Neural cell (in vitro differentiated cells): ENCODE measurements at regions not wholly inside any gene's neighbourhood (a gene's known extent, or its start where the extent isn't known, plus 50 kb on each side); places are given as distances from the start of the nearest gene placed in this dataset.

ENCODE experiments used
- H2AFZ ChIP-seq: fragments of 200-600, 300-800 bp; sonication (generic), shearing (Covaris generic); 2 replicates; pipeline ENCODE4 v1.6.0; 2014; ENCODE audit warnings: low read depth, mild to moderate bottlenecking, antibody characterized with exemption, low read length, moderate library complexity
- H3F3A ChIP-seq: fragments of 200-600 bp; shearing (Covaris generic); 2 replicates; pipeline ENCODE4 v1.6.1; 2016; ENCODE audit warnings: mild to moderate bottlenecking, moderate library complexity, mixed read lengths, antibody characterized with exemption, low read length; ENCODE audit not compliant: insufficient read depth, poor library complexity, severe bottlenecking
- H3K27ac ChIP-seq: fragments of 200-600, 300-800 bp; sonication (generic), shearing (Covaris generic); 2 replicates; pipeline ENCODE4 v1.5.1; 2014; ENCODE audit warnings: mild to moderate bottlenecking, low read length, moderate library complexity
- H3K27me3 ChIP-seq: fragments of 300-800, 200-600 bp; sonication (generic), shearing (Covaris generic); 2 replicates; pipeline ENCODE4 v1.6.0; 2014; ENCODE audit warnings: mild to moderate bottlenecking, low read depth, low read length, moderate library complexity; ENCODE audit not compliant: insufficient read depth
- H3K36me3 ChIP-seq: fragments of 300-800, 200-600 bp; sonication (generic), shearing (Covaris generic); 2 replicates; pipeline ENCODE4 v1.5.1; 2014; ENCODE audit warnings: mild to moderate bottlenecking, antibody characterized with exemption, low read length, moderate library complexity; ENCODE audit not compliant: insufficient read depth
- H3K4me2 ChIP-seq: fragments of 300-800, 200-600 bp; sonication (generic), shearing (Covaris generic); 2 replicates; pipeline ENCODE4 v1.6.0; 2014; ENCODE audit warnings: mild to moderate bottlenecking, low read length
- H3K4me3 ChIP-seq: fragments of 300-800, 200-600 bp; sonication (generic), shearing (Covaris generic); 2 replicates; pipeline ENCODE4 v1.5.1; 2014; ENCODE audit warnings: mild to moderate bottlenecking, low read length, moderate library complexity
- H3K79me2 ChIP-seq: fragments of 200-600 bp; shearing (Covaris generic); replicated peaks from 2 replicates; pipeline ENCODE4 v1.6.0; 2014; ENCODE audit warnings: mild to moderate bottlenecking, low read length, moderate library complexity; ENCODE audit not compliant: insufficient read depth
- H3K9ac ChIP-seq: fragments of 300-800, 200-600 bp; sonication (generic), shearing (Covaris generic); 2 replicates; pipeline ENCODE4 v1.6.1; 2016; ENCODE audit warnings: mild to moderate bottlenecking, low read length, mixed read lengths
- H3K9me2 ChIP-seq: fragments of 200-600 bp; shearing (Covaris generic); 2 replicates; pipeline ENCODE4 v1.6.1; 2016; ENCODE audit warnings: mild to moderate bottlenecking, low read length, mixed read lengths; ENCODE audit not compliant: insufficient read depth
- H3K9me3 ChIP-seq: fragments of 200-600, 300-800 bp; sonication (generic), shearing (Covaris generic); 2 replicates; pipeline ENCODE4 v1.6.1; 2016; ENCODE audit warnings: mild to moderate bottlenecking, mixed run types, low read length, moderate library complexity, mixed read lengths
- H4K20me1 ChIP-seq: fragments of 200-600 bp; shearing (Covaris generic); 2 replicates; pipeline ENCODE4 v1.6.1; 2016; ENCODE audit warnings: mild to moderate bottlenecking, mixed run types; ENCODE audit not compliant: insufficient read depth
- CTCF ChIP-seq: fragments of 450-650 bp; IDR thresholded peaks from 2 replicates; pipeline ENCODE4 v1.5.1; 2014; ENCODE audit warnings: antibody characterized with exemption, mild to moderate bottlenecking, moderate library complexity; ENCODE audit not compliant: poor library complexity, severe bottlenecking
- EP300 ChIP-seq: fragments of 450-650 bp; conservative IDR thresholded peaks from 2 replicates; pipeline ENCODE4 v1.6.1; 2014; ENCODE audit warnings: antibody characterized with exemption, mild to moderate bottlenecking, moderate library complexity; ENCODE audit not compliant: poor library complexity, severe bottlenecking
- EZH2 ChIP-seq: fragments of 200-600, 300-800 bp; shearing (Covaris generic), sonication (generic); IDR thresholded peaks from 2 replicates; pipeline ENCODE4 v1.6.1; 2014; ENCODE audit warnings: antibody characterized with exemption, low read length, borderline replicate concordance, mild to moderate bottlenecking; ENCODE audit not compliant: insufficient read depth, poor library complexity, severe bottlenecking
- MXI1 ChIP-seq: fragments of 450-650 bp; conservative IDR thresholded peaks from 2 replicates; pipeline ENCODE4 v1.6.1; 2014; ENCODE audit warnings: antibody characterized with exemption, mild to moderate bottlenecking; ENCODE audit not compliant: poor library complexity, severe bottlenecking
- POLR2AphosphoS5 ChIP-seq: IDR thresholded peaks from 2 replicates; pipeline ENCODE4 v1.6.1; 2012
- RAD21 ChIP-seq: fragments of 450-650 bp; conservative IDR thresholded peaks from 2 replicates; pipeline ENCODE4 v1.6.1; 2014; ENCODE audit warnings: antibody characterized with exemption, mild to moderate bottlenecking, moderate library complexity
- REST ChIP-seq: IDR thresholded peaks from 2 replicates; pipeline ENCODE4 v1.6.1; 2012; ENCODE audit warnings: borderline replicate concordance
- SMC3 ChIP-seq: fragments of 450-650 bp; conservative IDR thresholded peaks from 2 replicates; pipeline ENCODE4 v1.6.1; 2014; ENCODE audit warnings: antibody characterized with exemption, mild to moderate bottlenecking, moderate library complexity; ENCODE audit not compliant: poor library complexity
- TAF1 ChIP-seq: IDR thresholded peaks from 2 replicates; pipeline ENCODE4 v1.6.1; 2012; ENCODE audit warnings: low read depth

GRCh38 chr20:53876956-53877355 lies 193.4 kb downstream of the BCAS1 start:
- Histone ChIP-seq H3K4me2 (no peak overlapping the region), H3K9me2 (no peaks in the 10 kb centered on the region), H3K79me2 (no peaks in the 10 kb centered on the region), H3K27ac (no peak overlapping the region), H2AFZ (no peak overlapping the region), H3K36me3 (no peaks in the 10 kb centered on the region), H3K9ac (no peak overlapping the region), H3K27me3 (no peaks in the 10 kb centered on the region), H3K4me3 (no peak overlapping the region), H4K20me1 (no peaks in the 10 kb centered on the region), H3K9me3 (no peaks in the 10 kb centered on the region), H3F3A (no peaks in the 10 kb centered on the region)
- no peak for TF ChIP-seq POLR2AphosphoS5
- TF ChIP-seq CTCF: no peak
- TF ChIP-seq MXI1: no peak
- no peak for TF ChIP-seq RAD21
- no peak for TF ChIP-seq SMC3
- TF ChIP-seq TAF1: no peak
- TF ChIP-seq EP300: no peak
- TF ChIP-seq EZH2: no peak
- no peak for TF ChIP-seq REST

GRCh38 chr20:53876470-53876869 lies 193.9 kb downstream of the BCAS1 start:
- Histone ChIP-seq H3K27me3 (no peaks in the 10 kb centered on the region), H3K9me3 (no peaks in the 10 kb centered on the region), H3K79me2 (no peaks in the 10 kb centered on the region), H3K4me2 (no peak overlapping the region), H3K36me3 (no peaks in the 10 kb centered on the region), H3F3A (no peaks in the 10 kb centered on the region), H3K9ac (no peak overlapping the region), H2AFZ (no peak overlapping the region), H3K9me2 (no peaks in the 10 kb centered on the region), H4K20me1 (no peaks in the 10 kb centered on the region), H3K27ac (no peak overlapping the region), H3K4me3 (no peak overlapping the region)
- TF ChIP-seq TAF1: no peak
- no peak for TF ChIP-seq RAD21
- no peak for TF ChIP-seq REST
- no peak for TF ChIP-seq EP300
- TF ChIP-seq EZH2: no peak
- no peak for TF ChIP-seq POLR2AphosphoS5
- TF ChIP-seq SMC3: no peak
- TF ChIP-seq CTCF: no peak
- no peak for TF ChIP-seq MXI1
